GM12874 (cell line): ENCODE measurements at regions not wholly inside any gene's neighbourhood (a gene's known extent, or its start where the extent isn't known, plus 50 kb on each side); places are given as distances from the start of the nearest gene placed in this dataset.

Source experiments
- TF ChIP-seq, protein P1 (sequence below): IDR thresholded peaks from 2 replicates; pipeline ENCODE4 v1.5.1; 2011; ENCODE audit warnings: low read depth, mild to moderate bottlenecking, control low read depth, low read length, moderate library complexity; ENCODE audit not compliant: insufficient read depth

DNA sequence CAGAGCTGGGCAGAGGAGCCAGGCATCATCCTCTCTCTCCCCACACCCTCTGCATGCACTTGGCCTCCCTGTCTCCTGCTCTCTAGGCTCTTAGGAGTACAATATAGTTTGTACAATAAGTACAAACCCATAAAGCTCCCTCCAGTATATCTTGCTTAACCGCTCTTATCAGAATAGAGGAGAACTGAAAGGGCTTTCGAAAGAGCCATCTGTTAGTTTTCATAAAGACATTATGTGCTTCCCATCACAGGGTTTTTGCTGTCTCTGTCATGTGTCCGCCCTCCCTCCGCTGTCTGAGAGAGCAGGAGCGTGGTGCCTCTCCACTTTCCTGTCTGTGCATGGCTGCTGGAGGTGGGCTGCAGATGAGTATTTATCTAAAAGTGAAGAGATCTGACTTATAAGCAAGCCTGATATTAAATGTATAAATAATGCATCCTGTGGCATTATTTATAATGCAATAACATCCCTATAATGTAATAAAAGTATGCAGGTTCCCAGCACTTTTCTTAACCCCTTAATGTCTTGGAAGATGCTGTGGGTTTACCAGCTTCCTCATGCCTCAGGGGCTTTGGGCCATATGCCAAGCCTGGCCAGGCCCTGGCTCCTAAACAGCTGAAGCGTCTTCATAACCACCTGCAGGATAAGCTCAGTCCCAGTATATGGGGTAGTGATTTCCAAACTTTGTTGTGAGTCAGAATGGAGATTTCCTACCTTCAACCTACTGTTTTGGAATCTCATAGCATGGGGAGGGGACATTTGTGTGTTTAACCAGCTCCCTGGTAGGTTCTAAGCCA, 297.1 kb downstream of the DHX35 start:
- TF ChIP-seq, protein P1, sequence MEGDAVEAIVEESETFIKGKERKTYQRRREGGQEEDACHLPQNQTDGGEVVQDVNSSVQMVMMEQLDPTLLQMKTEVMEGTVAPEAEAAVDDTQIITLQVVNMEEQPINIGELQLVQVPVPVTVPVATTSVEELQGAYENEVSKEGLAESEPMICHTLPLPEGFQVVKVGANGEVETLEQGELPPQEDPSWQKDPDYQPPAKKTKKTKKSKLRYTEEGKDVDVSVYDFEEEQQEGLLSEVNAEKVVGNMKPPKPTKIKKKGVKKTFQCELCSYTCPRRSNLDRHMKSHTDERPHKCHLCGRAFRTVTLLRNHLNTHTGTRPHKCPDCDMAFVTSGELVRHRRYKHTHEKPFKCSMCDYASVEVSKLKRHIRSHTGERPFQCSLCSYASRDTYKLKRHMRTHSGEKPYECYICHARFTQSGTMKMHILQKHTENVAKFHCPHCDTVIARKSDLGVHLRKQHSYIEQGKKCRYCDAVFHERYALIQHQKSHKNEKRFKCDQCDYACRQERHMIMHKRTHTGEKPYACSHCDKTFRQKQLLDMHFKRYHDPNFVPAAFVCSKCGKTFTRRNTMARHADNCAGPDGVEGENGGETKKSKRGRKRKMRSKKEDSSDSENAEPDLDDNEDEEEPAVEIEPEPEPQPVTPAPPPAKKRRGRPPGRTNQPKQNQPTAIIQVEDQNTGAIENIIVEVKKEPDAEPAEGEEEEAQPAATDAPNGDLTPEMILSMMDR, result no peak

DNA sequence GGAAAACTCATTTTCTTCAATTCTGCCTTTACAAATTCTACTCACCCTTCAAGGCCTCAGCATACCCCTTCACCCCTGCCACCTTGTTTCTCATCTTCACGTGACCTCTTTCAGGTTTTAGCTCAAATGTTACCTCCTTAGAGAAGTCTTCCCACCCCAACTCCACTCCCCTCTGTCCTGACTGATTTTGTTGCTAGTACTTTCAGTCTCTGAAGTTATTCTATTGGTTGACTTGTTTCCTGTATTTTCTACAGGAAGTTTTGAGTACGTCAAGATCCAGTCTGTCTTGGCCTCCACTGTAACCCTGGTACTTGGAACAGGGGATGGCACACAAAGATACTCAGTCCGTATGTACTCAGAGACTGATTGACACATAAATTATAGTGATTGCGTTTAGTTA, 296.1 kb downstream of the DHX35 start:
- TF ChIP-seq, protein P1, result no peak

DNA sequence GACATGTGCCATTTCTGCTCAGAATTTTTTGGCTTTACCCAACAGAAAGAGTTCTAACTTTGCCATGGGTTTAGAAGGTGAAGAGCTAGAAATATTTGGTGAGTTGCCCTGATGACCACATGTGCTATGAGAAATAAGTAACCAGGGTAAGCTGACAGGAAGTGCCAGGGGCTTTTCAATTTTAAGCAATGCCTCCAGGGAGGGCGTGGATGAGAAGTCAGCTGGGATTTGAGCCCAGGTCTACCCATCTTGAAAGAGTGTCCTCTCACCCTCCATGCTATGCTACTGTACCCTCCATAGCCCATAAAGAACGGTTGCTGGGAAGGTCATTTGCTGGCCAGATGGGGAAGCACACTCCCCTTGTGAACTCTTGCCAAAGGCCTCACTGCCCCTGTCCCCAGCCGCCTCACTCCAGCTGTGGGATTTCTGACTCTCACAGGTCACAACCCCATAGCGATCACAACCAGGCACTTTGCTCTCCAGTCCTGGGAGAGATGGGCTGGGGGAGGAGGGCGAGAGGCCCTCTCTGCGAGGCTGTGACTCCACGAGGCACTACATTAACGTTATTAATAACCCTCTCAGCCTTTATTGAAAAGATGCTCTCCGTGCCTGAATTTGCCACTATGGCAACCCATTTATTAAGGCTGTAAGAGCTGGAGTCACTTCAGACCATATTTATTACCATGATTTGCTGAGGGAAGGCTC, 291.1 kb downstream of the DHX35 start:
- TF ChIP-seq, protein P1, result no peak

DNA sequence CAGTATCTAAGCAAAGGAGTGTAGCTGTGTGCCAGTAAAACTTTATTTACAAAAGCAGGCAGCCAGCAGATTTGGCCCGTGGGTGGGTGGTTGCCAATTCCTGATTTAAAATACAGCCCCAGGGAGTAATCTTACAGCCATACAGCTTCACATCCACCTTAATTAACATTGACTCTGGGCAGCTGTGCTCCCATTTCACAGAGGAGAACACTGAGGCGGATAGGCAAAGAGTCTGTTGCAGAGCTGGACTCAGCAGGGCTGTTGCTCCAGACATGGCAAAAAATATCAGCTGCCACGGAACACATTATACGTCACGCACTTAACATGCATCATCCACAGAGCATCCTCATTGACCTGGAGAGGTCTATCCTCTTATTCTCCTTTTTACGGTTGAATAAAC, 289.9 kb downstream of the DHX35 start:
- TF ChIP-seq, protein P1, result no peak

DNA sequence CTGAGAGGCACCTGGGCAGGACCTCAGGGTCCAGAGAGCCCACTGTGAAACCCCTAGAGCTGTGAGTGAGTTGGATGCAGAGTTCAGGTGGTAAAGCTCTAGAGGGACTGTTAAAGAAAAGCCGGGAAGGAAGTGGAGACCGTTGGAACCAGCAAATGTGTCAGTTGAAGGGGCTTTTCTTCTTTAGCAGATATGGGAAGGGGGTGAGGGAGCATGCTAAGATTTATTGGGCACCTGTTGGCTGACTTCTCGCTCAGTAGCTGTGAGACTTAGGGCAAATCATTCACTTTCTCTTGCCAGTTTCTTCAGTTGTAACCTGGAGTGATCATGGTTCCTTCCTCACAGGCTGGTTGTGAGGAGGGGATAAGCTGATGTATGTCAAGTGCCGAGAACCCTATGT, 287.7 kb downstream of the DHX35 start:
- TF ChIP-seq, protein P1, result no peak

DNA sequence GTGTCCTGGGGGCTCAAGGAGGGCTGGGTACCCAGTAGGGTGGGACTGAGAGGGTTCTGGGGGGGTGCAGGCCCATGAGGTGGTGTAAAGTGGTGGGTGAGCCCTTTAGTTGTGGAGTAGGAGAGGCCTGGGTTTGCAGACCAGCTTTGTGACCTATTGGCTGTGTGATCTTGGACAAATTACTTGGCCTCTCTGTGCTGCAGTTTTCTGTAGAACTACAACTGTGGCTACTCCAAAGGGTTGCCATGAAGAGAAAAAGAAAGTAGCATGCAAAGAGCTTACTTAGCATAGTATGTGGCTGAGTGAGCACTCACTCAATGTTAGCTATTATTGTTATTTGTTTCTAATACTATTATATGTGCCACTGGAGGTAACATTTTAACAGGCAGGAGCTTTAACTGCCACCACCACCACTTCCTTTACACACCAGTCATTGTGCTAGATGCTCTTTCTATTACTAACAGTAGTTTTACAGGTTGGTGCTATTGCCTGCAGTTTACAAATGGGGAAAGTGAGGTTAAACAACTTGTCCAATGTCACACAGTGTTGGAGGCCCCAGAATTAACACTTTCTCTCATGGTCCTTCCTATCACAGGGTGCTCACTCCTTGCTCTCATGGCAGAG, 286.8 kb downstream of the DHX35 start:
- TF ChIP-seq, protein P1, result no peak

DNA sequence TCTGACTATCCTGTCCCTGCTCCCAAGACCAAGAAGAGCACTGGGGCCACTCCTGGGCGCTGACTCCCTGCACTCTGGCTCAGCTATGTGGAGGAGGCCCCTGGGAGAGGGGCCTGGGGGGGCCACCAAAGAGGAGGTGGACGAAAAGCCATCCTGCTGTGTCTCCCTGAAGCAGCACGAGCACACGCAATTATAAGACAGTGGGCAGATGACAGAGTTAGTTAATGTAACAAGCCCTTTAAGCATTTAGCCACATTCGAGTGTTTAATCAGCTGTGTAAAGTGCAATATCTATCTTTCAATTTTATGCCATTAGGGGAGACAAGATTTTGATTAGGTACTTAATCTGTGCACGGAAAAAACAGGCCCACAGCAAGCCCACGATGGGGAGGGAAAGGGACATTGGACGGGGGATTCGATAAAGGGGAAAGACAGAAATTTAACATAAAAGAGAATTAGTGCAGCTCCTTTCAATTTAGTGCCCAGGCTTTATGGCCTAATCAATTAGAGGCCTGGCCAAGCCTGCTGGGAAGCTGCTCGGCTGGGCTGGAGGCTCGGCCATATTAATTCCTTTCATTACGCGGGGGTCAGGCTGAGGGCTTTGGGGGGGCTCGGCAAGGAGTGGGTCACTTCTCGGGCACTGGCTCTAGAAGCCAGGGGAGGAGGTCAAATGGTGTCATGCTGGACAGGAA, 286.2 kb downstream of the DHX35 start:
- TF ChIP-seq, protein P1, result no peak
